ENCODE measurements at regions not wholly inside any gene's neighbourhood (a gene's known extent, or its start where the extent isn't known, plus 50 kb on each side); places are given as distances from the start of the nearest gene placed in this dataset.

DNA sequence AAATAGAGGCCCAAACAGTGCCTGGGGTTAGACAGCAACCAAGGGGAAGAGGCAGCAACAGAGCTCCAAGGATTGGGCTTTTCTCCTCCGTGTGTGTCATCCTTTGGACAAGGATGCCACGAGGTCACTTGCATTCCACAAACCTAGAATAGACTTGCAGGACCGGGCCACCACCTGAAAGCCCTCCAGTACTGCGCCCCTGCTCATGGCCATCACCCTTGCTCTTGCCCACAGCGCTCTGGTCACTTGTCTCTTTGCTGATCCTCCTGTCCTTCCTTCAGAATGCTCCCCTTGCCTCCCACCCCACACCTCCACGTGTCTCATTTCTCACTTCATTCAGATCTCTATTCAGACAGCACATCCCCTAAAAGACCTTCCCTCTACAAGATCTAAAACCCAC is 247.4 kb downstream of the MATN1 start:
- TF ChIP-seq RXRA (IDR thresholded peaks at IDR 0.05) (no peak), GABPA (IDR thresholded peaks at IDR 0.05 in 1 of 2, conservative IDR thresholded peaks at IDR 0.05 in 1 of 2) (no peak), HNF4A (conservative IDR thresholded peaks at IDR 0.05) (no peak), SP1 (IDR thresholded peaks at IDR 0.05) (no peak), JUND (IDR thresholded peaks at IDR 0.05) (no peak), FOXA2 (IDR thresholded peaks at IDR 0.05) (no peak), NR2F2 (IDR thresholded peaks at IDR 0.05) (no peak), YY1 (IDR thresholded peaks at IDR 0.05) (no peak), TAF1 (conservative IDR thresholded peaks at IDR 0.05) (no peak), EGR1 (IDR thresholded peaks at IDR 0.05; ENCODE audit: low read depth in 2 of 2) (no peak)
- TF ChIP-seq, protein P1, sequence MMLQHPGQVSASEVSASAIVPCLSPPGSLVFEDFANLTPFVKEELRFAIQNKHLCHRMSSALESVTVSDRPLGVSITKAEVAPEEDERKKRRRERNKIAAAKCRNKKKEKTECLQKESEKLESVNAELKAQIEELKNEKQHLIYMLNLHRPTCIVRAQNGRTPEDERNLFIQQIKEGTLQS (IDR thresholded peaks at IDR 0.05) = no peak
- TF ChIP-seq, protein P2, sequence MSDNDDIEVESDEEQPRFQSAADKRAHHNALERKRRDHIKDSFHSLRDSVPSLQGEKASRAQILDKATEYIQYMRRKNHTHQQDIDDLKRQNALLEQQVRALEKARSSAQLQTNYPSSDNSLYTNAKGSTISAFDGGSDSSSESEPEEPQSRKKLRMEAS (IDR thresholded peaks at IDR 0.05) = no peak
- Histone ChIP-seq H3K27me3 (ENCODE audit: control insufficient read depth in 4 of 4, insufficient read depth in 4 of 4, low read length in 3 of 4) (no peaks in the 10 kb centered on the region), H3K4me3 (ENCODE audit: low read depth in 1 of 3, low read length in 3 of 3) (no peak overlapping the region), H3K27ac (ENCODE audit: low read depth in 1 of 2, low read length in 2 of 2) (no peak overlapping the region), H3K36me3 (ENCODE audit: control insufficient read depth in 4 of 4, insufficient read depth in 3 of 4, low read depth in 1 of 4, low read length in 3 of 4) (no peaks in the 10 kb centered on the region), H3K4me1 (ENCODE audit: control insufficient read depth in 4 of 4, insufficient read depth in 4 of 4, low read length in 3 of 4) (no peaks in the 10 kb centered on the region), H3K9me3 (ENCODE audit: control insufficient read depth in 4 of 4, low read length in 3 of 4) (peaks cover 0 to 1% (median 0%) of the 10 kb centered on the region in 4 donors), H3K9ac (ENCODE audit: low read depth in 1 of 2, low read length in 2 of 2) (no peak overlapping the region)
- no peak for DNase-seq (ENCODE audit: low spot score)
- 59% methylated on average over 6 of the region's 6 CpGs for WGBS

DNA sequence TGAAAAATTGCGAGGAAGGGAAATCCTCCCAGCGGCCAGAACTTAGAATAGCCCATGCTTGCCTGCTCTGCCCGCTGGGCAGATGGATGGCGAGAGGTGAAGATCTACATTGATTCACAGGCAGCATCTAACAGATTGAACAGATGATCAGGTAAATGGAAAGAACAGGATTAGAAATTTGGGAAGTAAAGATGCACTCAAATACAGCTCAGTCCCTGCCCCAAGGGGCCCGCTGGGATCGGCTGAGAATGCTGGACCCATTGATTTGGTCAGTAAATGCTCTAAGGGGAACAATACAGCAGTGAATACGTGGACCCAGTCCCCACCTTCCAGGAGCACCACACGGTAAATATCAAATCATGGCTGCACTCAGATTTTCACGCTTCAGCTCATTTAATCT is 248.2 kb downstream of the MATN1 start:
- Histone ChIP-seq H3K9ac (ENCODE audit: low read depth in 1 of 2, low read length in 2 of 2) (no peak overlapping the region), H3K9me3 (ENCODE audit: control insufficient read depth in 4 of 4, low read length in 3 of 4) (no peaks in the 10 kb centered on the region), H3K27ac (ENCODE audit: low read depth in 1 of 2, low read length in 2 of 2) (no peak overlapping the region), H3K27me3 (ENCODE audit: control insufficient read depth in 4 of 4, insufficient read depth in 4 of 4, low read length in 3 of 4) (no peaks in the 10 kb centered on the region), H3K36me3 (ENCODE audit: control insufficient read depth in 4 of 4, insufficient read depth in 3 of 4, low read depth in 1 of 4, low read length in 3 of 4) (no peaks in the 10 kb centered on the region), H3K4me3 (ENCODE audit: low read depth in 1 of 3, low read length in 3 of 3) (no peak overlapping the region), H3K4me1 (ENCODE audit: control insufficient read depth in 4 of 4, insufficient read depth in 4 of 4, low read length in 3 of 4) (no peaks in the 10 kb centered on the region)
- no peak for TF ChIP-seq FOXA2 (IDR thresholded peaks at IDR 0.05)
- TF ChIP-seq HNF4A (conservative IDR thresholded peaks at IDR 0.05) = no peak
- DNase-seq (ENCODE audit: low spot score) = no peak
- WGBS = 89% methylated on average over 9 of the region's 9 CpGs

DNA sequence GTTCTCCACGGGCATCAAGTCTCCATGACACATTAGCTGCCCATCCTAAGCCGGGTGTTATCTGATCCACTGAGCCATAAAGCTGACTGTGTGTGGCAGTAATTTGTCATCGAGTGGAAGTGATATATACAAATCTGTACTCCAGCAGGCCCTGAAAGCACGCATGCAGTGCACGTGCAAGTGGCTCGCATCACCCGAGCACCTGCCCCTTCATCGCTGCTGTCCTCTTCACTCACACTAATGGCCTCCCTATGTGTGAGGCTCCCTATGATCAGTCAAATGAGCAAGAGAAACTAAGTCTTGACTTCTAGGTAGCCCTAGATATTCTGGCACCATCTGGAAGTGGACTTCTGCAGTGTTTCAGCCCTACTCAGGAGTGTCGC is 248.6 kb downstream of the MATN1 start:
- Histone ChIP-seq H3K27ac (ENCODE audit: low read depth in 1 of 2, low read length in 2 of 2) (no peak overlapping the region), H3K9me3 (ENCODE audit: control insufficient read depth in 4 of 4, low read length in 3 of 4) (no peaks in the 10 kb centered on the region), H3K4me3 (ENCODE audit: low read depth in 1 of 3, low read length in 3 of 3) (no peak overlapping the region), H3K9ac (ENCODE audit: low read depth in 1 of 2, low read length in 2 of 2) (no peak overlapping the region), H3K36me3 (ENCODE audit: control insufficient read depth in 4 of 4, insufficient read depth in 3 of 4, low read depth in 1 of 4, low read length in 3 of 4) (no peaks in the 10 kb centered on the region), H3K4me1 (ENCODE audit: control insufficient read depth in 4 of 4, insufficient read depth in 4 of 4, low read length in 3 of 4) (no peaks in the 10 kb centered on the region), H3K27me3 (ENCODE audit: control insufficient read depth in 4 of 4, insufficient read depth in 4 of 4, low read length in 3 of 4) (no peaks in the 10 kb centered on the region)
- DNase-seq (ENCODE audit: low spot score) = no peak
- WGBS = 86% methylated on average over 9 of the region's 9 CpGs
- no peak for TF ChIP-seq RAD21 (IDR thresholded peaks at IDR 0.05)
- no peak for TF ChIP-seq YY1 (IDR thresholded peaks at IDR 0.05)
- TF ChIP-seq HNF4G (IDR thresholded peaks at IDR 0.05) = no peak
- TF ChIP-seq NR2F2 (IDR thresholded peaks at IDR 0.05) = no peak
- no peak for TF ChIP-seq RXRA (IDR thresholded peaks at IDR 0.05)
- TF ChIP-seq, protein P3, sequence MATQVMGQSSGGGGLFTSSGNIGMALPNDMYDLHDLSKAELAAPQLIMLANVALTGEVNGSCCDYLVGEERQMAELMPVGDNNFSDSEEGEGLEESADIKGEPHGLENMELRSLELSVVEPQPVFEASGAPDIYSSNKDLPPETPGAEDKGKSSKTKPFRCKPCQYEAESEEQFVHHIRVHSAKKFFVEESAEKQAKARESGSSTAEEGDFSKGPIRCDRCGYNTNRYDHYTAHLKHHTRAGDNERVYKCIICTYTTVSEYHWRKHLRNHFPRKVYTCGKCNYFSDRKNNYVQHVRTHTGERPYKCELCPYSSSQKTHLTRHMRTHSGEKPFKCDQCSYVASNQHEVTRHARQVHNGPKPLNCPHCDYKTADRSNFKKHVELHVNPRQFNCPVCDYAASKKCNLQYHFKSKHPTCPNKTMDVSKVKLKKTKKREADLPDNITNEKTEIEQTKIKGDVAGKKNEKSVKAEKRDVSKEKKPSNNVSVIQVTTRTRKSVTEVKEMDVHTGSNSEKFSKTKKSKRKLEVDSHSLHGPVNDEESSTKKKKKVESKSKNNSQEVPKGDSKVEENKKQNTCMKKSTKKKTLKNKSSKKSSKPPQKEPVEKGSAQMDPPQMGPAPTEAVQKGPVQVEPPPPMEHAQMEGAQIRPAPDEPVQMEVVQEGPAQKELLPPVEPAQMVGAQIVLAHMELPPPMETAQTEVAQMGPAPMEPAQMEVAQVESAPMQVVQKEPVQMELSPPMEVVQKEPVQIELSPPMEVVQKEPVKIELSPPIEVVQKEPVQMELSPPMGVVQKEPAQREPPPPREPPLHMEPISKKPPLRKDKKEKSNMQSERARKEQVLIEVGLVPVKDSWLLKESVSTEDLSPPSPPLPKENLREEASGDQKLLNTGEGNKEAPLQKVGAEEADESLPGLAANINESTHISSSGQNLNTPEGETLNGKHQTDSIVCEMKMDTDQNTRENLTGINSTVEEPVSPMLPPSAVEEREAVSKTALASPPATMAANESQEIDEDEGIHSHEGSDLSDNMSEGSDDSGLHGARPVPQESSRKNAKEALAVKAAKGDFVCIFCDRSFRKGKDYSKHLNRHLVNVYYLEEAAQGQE (IDR thresholded peaks at IDR 0.05) = no peak
- TF ChIP-seq TAF1 (conservative IDR thresholded peaks at IDR 0.05) = no peak
- no peak for TF ChIP-seq FOXA2 (IDR thresholded peaks at IDR 0.05)
- no peak for TF ChIP-seq FOXA1 (IDR thresholded peaks at IDR 0.05)
- no peak for TF ChIP-seq JUND (IDR thresholded peaks at IDR 0.05)
- no peak for TF ChIP-seq EGR1 (IDR thresholded peaks at IDR 0.05; ENCODE audit: low read depth in 2 of 2)
- TF ChIP-seq, protein P2 (IDR thresholded peaks at IDR 0.05) = no peak
- no peak for TF ChIP-seq SP1 (IDR thresholded peaks at IDR 0.05)
- TF ChIP-seq HNF4A (conservative IDR thresholded peaks at IDR 0.05) = no peak
- TF ChIP-seq, protein P1 (IDR thresholded peaks at IDR 0.05) = no peak
- no peak for TF ChIP-seq GABPA (IDR thresholded peaks at IDR 0.05 in 1 of 2, conservative IDR thresholded peaks at IDR 0.05 in 1 of 2)
- TF ChIP-seq, protein P4, sequence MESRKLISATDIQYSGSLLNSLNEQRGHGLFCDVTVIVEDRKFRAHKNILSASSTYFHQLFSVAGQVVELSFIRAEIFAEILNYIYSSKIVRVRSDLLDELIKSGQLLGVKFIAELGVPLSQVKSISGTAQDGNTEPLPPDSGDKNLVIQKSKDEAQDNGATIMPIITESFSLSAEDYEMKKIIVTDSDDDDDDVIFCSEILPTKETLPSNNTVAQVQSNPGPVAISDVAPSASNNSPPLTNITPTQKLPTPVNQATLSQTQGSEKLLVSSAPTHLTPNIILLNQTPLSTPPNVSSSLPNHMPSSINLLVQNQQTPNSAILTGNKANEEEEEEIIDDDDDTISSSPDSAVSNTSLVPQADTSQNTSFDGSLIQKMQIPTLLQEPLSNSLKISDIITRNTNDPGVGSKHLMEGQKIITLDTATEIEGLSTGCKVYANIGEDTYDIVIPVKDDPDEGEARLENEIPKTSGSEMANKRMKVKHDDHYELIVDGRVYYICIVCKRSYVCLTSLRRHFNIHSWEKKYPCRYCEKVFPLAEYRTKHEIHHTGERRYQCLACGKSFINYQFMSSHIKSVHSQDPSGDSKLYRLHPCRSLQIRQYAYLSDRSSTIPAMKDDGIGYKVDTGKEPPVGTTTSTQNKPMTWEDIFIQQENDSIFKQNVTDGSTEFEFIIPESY (IDR thresholded peaks at IDR 0.05) = no peak
- TF ChIP-seq, protein P5, sequence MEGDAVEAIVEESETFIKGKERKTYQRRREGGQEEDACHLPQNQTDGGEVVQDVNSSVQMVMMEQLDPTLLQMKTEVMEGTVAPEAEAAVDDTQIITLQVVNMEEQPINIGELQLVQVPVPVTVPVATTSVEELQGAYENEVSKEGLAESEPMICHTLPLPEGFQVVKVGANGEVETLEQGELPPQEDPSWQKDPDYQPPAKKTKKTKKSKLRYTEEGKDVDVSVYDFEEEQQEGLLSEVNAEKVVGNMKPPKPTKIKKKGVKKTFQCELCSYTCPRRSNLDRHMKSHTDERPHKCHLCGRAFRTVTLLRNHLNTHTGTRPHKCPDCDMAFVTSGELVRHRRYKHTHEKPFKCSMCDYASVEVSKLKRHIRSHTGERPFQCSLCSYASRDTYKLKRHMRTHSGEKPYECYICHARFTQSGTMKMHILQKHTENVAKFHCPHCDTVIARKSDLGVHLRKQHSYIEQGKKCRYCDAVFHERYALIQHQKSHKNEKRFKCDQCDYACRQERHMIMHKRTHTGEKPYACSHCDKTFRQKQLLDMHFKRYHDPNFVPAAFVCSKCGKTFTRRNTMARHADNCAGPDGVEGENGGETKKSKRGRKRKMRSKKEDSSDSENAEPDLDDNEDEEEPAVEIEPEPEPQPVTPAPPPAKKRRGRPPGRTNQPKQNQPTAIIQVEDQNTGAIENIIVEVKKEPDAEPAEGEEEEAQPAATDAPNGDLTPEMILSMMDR (IDR thresholded peaks at IDR 0.05; ENCODE audit: low read depth, low read length, missing input control) = no peak
